Smooth muscle cell (in vitro differentiated cells): ENCODE measurements at regions not wholly inside any gene's neighbourhood (a gene's known extent, or its start where the extent isn't known, plus 50 kb on each side); places are given as distances from the start of the nearest gene placed in this dataset.

Experiments
- DNase-seq: peaks from one replicate; lab custom pipeline; 2025; ENCODE audit not compliant: unreplicated experiment; lab: John Stamatoyannopoulos, UW
- H2AFZ ChIP-seq: fragments of 200-600 bp; sonication (generic); 2 replicates; pipeline ENCODE4 v1.6.0; 2016; ENCODE audit warnings: antibody characterized with exemption, low read depth, mild to moderate bottlenecking
- H3F3A ChIP-seq: fragments of 200-600 bp; sonication (generic); 2 replicates; pipeline ENCODE4 v1.6.0; 2017; ENCODE audit warnings: antibody characterized with exemption, low read depth
- H3K27ac ChIP-seq: fragments of 200-600 bp; sonication (generic); 2 replicates; pipeline ENCODE4 v1.5.1; 2016; ENCODE audit warnings: low read depth, mild to moderate bottlenecking
- H3K27me3 ChIP-seq: fragments of 200-600 bp; sonication (generic); 2 replicates; pipeline ENCODE4 v1.6.1; 2016; ENCODE audit warnings: low read depth, mild to moderate bottlenecking
- H3K36me3 ChIP-seq: fragments of 200-600 bp; sonication (generic); 2 replicates; pipeline ENCODE4 v1.5.1; 2016; ENCODE audit warnings: low read depth
- H3K4me1 ChIP-seq: fragments of 200-600 bp; sonication (generic); 2 replicates; pipeline ENCODE4 v1.5.1; 2016; ENCODE audit warnings: low read depth
- H3K4me2 ChIP-seq: fragments of 200-600 bp; sonication (generic); 2 replicates; pipeline ENCODE4 v1.6.0; 2016; ENCODE audit warnings: mild to moderate bottlenecking
- H3K4me3 ChIP-seq: fragments of 200-600 bp; sonication (generic); 2 replicates; pipeline ENCODE4 v1.5.1; 2016; ENCODE audit warnings: mild to moderate bottlenecking
- H3K79me2 ChIP-seq: fragments of 200-600 bp; sonication (generic); 2 replicates; pipeline ENCODE4 v1.6.0; 2016; ENCODE audit warnings: low read depth, mild to moderate bottlenecking
- H3K9ac ChIP-seq: fragments of 200-600 bp; sonication (generic); 2 replicates; pipeline ENCODE4 v1.6.0; 2016; ENCODE audit warnings: low read depth
- H3K9me3 ChIP-seq: fragments of 200-600 bp; sonication (generic); replicated peaks from 2 replicates; pipeline ENCODE4 v1.5.1; 2016; ENCODE audit warnings: low read depth
- H4K20me1 ChIP-seq: fragments of 200-600 bp; sonication (generic); 2 replicates; pipeline ENCODE4 v1.6.0; 2016; ENCODE audit warnings: low read depth
- CTCF ChIP-seq: fragments of 200-600 bp; sonication (generic); IDR thresholded peaks from 2 replicates; pipeline ENCODE4 v1.5.1; 2017; ENCODE audit warnings: borderline replicate concordance, mild to moderate bottlenecking, antibody characterized with exemption; ENCODE audit not compliant: insufficient read depth, poor library complexity, severe bottlenecking
- WGBS: methylation state at CpG from one replicate; pipeline ENCODE4 v1.1.7; 2016; ENCODE audit warnings: low lambda C conversion rate; 5-methylcytosine and 5-hydroxymethylcytosine counted together

GRCh38 chr16:86052115-86052670, 153.2 kb downstream of the IRF8 start:
- H3F3A ChIP-seq, result no peaks in the 10 kb centered on the region
- 96% methylated on average over 15 of the region's 15 CpGs for WGBS
- no peak overlapping the region for H3K4me3 ChIP-seq
- H3K4me2 ChIP-seq, result no peak overlapping the region
- DNase-seq, result no peak
- no peaks in the 10 kb centered on the region for H3K4me1 ChIP-seq
- H4K20me1 ChIP-seq, result no peaks in the 10 kb centered on the region
- no peaks in the 10 kb centered on the region for H3K36me3 ChIP-seq
- H3K79me2 ChIP-seq, result no peaks in the 10 kb centered on the region
- no peak for TF ChIP-seq CTCF
- no peak overlapping the region for H3K27ac ChIP-seq
- no peak overlapping the region for H2AFZ ChIP-seq
- H3K9me3 ChIP-seq, result no peaks in the 10 kb centered on the region
- H3K27me3 ChIP-seq, result peaks cover 10% of the 10 kb centered on the region
- no peak overlapping the region for H3K9ac ChIP-seq

GRCh38 chr16:86052926-86053325, 154.0 kb downstream of the IRF8 start:
- Histone ChIP-seq H3K9me3 (no peaks in the 10 kb centered on the region), H4K20me1 (no peaks in the 10 kb centered on the region), H3K27me3 (peaks cover 4% of the 10 kb centered on the region), H3K4me1 (no peaks in the 10 kb centered on the region), H3K4me2 (no peak overlapping the region), H3F3A (no peaks in the 10 kb centered on the region), H2AFZ (no peak overlapping the region), H3K4me3 (no peak overlapping the region), H3K36me3 (no peaks in the 10 kb centered on the region), H3K9ac (no peak overlapping the region), H3K79me2 (no peaks in the 10 kb centered on the region), H3K27ac (no peak overlapping the region)
- TF ChIP-seq CTCF, result no peak
- DNase-seq, result no peak
- WGBS, result 90% methylated on average over 6 of the region's 6 CpGs

GRCh38 chr16:86059253-86060171, 160.6 kb downstream of the IRF8 start:
- H3F3A ChIP-seq, result no peaks in the 10 kb centered on the region
- H2AFZ ChIP-seq, result no peak overlapping the region
- no peaks in the 10 kb centered on the region for H4K20me1 ChIP-seq
- H3K36me3 ChIP-seq, result no peaks in the 10 kb centered on the region
- no peak overlapping the region for H3K4me2 ChIP-seq
- no peaks in the 10 kb centered on the region for H3K4me1 ChIP-seq
- H3K9me3 ChIP-seq, result no peaks in the 10 kb centered on the region
- 79% methylated on average over 15 of the region's 15 CpGs for WGBS
- H3K27ac ChIP-seq, result no peak overlapping the region
- no peak overlapping the region for H3K4me3 ChIP-seq
- H3K9ac ChIP-seq, result no peak overlapping the region
- TF ChIP-seq CTCF, result no peak
- no peaks in the 10 kb centered on the region for H3K79me2 ChIP-seq
- H3K27me3 ChIP-seq, result no peaks in the 10 kb centered on the region
- no peak for DNase-seq
